Limb (tissue), 2 donors: ENCODE measurements at regions not wholly inside any gene's neighbourhood (a gene's known extent, or its start where the extent isn't known, plus 50 kb on each side); places are given as distances from the start of the nearest gene placed in this dataset.
"Not testable (repeated sequence)": the region's sequence is repeated elsewhere in the genome, so short reads cannot be mapped to it uniquely, and the experiment has no call there.

ENCODE experiments used
- DNase-seq, 2 donors: peaks; one replicate each; pipeline ENCODE4 v3.0.0-alpha.2; 2016; ENCODE audit errors: extremely low spot score in 2 of 2

DNA sequence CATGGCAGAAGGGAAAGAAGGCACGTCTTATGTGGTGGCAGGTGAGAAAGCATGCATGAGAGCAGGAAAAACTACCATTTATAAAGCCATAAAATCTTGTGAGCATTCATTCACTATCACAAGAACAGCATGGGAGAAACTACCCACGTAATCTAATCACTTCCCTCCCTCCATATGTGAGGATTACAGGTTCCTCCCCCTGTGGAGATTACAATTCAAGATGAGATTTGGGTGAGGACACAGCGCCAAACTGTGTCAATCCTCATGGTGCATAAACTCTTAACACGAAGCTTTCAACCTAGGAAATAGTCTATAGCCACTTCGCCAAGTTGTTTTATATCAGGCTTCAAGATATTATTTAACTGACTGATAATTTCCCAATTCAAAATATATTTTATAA is 595.5 kb downstream of the FBXO15 start:
- no peak for DNase-seq

GRCh38 chr18:73551211-73551610 is 596.4 kb downstream of the FBXO15 start:
- no peak for DNase-seq

DNA sequence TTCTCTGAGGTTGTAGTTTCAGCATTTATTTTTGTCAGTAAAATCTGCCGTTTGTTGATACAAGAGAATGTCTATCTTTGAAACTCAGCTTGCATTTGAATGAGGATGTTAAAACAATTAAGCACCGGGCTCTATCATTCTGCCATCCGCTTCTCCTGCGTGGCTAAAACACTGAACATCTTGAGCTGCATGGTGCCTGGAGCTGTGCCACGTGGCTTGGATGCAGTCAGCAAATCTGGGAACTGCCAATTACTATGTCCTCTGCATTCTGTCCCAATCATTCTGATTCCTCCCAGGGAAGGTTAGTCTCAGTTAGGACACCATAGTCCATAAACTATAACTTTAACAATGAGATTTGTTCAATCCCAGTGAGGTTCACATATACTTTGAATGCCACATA is 598.4 kb downstream of the FBXO15 start:
- DNase-seq = no peak

DNA sequence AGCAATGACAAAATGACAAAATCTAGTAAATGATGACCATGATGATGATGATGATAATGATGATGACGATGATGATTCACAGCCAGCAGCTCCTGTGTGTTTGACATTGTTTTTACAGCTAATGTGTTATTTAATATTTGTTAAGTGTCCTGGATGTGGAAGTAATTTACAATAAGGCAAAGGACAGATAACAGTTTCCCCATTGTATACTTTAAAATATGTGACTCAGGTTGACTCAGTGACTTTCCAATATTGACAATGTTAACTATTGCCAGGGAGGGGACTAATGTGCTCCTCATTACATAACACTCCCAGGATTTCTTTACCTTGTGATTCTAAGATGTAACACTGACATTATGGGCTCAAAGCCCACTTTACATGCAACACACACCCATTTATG is 602.2 kb downstream of the FBXO15 start:
- no peak for DNase-seq

DNA sequence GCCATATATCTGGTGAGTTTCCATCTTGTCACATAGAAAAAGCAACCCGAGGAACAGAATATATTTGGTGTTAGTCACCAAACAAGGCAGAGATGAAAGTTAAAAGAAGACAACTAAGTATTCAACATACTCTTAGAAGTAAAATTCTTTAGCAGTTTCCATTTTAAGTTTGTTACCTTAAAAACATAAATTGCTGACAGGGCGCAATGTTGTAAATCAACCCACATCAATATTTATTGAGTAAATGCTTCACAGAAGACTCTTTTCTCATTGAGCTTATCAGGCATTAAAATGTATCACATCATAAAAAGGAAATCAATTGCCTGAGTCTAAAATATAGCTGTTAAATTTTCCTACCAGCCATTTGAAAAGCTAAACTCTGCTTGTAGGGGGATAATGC is 603.0 kb downstream of the FBXO15 start:
- no peak for DNase-seq

DNA sequence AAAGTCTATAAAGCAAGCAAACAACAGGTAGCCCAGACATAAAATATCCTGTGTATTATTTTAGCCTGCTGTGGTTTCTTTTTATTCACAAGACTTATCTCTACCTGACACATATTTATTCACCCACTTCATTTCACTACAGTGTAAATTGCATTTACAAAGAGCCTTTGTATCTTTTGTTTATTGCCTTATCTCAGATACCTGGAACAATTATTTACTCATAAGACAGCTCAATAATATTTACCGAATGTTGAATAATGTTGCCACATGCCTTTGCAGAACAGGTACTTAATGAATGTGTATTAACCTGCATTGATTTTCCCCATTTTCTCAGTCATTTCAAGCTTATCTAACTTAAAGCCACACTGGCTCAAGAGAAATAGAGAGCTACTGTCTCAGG is 603.6 kb downstream of the FBXO15 start:
- DNase-seq = no peak

DNA sequence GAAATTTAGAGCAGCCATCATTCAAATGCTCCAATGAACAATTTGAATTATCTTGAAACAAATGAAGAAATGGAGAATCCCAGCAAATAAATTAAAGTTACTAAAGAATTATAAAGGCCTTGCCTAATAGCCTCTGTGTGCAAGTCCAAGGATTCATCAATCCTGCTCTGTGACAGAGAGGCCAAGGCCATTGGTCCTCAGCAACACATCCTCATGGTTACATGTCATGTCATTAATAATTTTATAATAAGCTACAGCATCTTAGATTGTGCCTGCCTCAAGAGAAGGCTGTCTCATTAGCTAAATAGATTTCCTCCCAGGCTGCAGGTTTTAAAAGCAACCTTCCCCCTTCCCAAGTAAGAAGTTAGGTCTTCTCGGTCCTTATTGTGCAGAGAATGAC is 611.6 kb downstream of the FBXO15 start:
- DNase-seq = no peak

DNA sequence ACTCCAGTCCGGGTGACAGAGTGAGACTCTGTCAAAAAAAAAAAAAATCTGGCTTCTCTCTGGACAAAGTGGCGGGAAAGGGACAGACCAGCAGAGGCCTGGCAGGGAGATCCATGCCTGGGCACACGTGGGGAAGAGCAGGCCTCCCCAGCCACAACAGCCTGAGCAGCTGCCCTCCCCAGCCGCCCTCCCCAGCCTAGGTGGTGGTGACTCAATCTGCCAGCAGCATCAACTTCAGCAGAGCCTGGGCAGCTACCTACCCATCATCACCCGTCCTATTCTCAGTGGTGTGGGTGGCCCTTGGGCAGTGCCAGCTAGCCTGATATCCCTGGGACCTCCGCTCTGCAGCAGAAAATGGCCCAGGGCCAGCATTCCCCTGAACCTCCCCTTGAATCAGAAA is 612.4 kb downstream of the FBXO15 start:
- DNase-seq = no peak

- no peak for DNase-seq
These were observed 616.0 kb downstream of the FBXO15 start for GRCh38 chr18:73531601-73532000.

- no peak for DNase-seq
These were observed 619.6 kb downstream of the FBXO15 start for GRCh38 chr18:73528066-73528465.

DNA sequence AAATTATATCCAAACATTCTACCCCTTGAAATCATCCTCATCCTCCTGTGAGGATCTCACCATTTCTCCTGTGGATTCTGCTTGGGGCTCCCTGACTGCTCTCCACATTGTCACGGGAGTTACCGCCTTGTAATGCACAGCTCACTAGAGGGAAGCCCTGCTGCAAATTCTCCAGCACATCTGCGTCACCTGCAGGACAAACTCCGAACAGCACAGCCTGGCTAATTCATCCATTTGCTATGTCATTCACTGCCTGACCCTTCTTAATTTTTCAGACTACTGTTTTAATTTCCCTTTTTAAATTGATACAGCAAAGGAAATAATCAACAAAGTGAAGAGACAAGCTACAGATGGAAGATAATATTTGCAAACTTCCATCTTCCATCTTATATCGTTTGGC is 627.4 kb downstream of the FBXO15 start:
- no peak for DNase-seq

GRCh38 chr18:73516056-73516455 is 631.6 kb downstream of the FBXO15 start:
- DNase-seq = not testable (repeated sequence)

GRCh38 chr18:73514449-73514848 is 633.2 kb downstream of the FBXO15 start:
- no peak for DNase-seq

DNA sequence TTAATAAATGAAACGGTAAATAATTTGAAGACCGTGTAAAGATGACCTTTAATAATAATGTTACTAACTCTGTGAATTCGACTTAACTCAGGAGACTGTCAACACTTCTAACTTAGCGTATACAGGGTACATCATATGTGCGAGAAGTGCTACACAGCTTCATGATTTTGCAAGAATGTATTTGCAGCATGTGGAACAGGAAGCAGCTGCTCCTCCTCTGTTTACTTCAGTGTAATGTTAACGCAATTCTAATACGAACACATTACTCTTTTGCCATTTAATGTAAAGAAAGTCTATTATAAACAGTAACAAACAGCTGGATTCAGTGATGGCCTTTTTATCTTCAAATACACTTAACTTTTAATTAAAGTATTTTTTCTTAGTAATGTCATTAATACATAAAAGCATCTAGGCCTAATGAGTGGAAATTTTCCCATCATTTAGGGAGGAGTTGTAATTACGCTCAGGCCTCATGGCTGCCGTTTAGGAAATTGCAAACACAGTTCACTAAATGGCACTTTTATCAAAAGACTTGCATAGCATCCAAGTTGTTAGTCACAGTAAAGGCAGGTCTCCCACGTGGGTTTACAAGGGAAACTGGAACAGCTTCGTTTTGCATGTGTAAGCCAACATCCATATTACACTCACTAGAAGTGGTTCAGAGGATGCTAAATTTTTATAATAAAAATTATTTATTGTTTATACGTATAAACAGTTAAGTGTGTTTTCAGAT is 635.7 kb downstream of the FBXO15 start:
- peak in 1 of 2 donors; percentile 7 for DNase-seq

GRCh38 chr18:73509460-73509859 is 638.2 kb downstream of the FBXO15 start:
- DNase-seq = no peak

- no peak for DNase-seq
These were observed 635.5 kb upstream of the NETO1 start for GRCh38 chr18:73503326-73503725.

- DNase-seq = no peak
These were observed 620.2 kb upstream of the NETO1 start for GRCh38 chr18:73487966-73488365.

DNA sequence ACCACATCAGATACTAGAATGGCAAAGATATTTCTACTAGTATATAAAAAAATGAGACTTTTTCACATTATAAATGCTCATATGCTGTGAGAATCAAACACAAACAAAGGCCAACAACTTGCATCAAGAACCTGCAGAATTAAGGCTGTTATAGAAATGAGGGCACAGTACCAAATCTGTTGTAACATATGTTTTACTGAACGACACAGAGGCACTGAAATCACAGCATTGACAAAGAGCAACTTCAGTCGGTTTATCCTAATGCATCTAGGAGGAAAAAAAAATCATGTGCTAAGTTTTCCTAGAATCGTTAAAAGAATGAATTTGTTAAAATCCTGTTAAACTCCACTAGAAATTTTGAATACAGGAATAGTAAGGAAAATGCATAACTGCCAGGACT is 617.4 kb upstream of the NETO1 start:
- DNase-seq = no peak

DNA sequence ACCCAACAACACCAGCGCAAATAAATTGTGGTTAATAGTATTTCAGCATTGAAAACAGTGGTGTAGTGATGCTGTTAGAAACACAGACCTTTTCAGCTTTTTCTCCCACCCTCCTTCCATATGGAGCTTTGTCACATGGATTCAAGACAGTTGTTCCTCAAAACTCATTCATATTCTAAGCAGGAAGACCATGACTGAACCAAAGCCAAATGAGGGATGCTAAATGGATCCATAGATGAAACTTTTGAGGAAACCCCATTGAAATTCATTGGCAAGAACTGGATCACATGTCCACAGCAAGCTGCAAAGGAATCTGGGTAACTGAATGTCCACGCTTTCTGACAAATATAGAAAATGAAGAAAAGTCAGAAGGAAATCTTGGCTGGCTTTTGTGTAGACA is 615.1 kb upstream of the NETO1 start:
- no peak for DNase-seq

- no peak for DNase-seq
These were observed 611.7 kb upstream of the NETO1 start for GRCh38 chr18:73479477-73479876.

DNA sequence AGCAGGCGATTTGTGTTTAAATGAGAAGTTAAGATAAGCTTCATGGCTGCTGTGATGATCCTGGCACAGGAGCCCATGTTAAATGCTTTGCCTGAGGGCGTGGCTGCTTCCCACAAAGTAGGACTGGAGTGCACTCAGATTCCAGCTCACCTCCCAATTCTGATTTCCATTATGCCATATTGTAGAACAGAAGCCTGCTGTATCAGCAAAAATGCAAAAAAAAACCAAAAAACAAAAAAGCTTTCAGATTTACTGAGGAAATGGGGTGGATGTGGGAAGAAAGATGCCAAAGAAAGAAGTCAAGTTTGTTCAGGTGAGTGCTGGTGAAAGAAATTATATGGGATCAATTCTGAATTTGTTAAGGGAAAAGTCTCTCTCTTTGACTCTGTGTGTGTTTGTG is 610.4 kb upstream of the NETO1 start:
- DNase-seq = no peak

- DNase-seq = no peak
These were observed 608.2 kb upstream of the NETO1 start for GRCh38 chr18:73476031-73476430.

GRCh38 chr18:73462092-73462491 is 594.3 kb upstream of the NETO1 start:
- DNase-seq = peak in 1 of 2 donors; percentile 10

DNA sequence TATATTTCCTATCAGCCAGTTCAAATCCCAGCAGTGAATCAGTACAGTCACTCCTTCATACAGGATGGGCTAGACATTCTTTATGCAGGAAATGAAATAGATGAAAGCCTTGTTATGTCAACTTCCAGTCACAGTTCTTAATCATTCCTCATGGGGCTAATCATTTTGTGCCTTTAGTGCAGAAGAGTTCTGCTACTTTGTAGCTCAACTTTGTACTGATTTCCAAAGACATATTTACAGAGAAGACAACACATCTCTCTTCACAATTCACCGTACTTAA is 593.9 kb upstream of the NETO1 start:
- DNase-seq = peak in 1 of 2 donors; percentile 3
